ENCODE measurements at regions not wholly inside any gene's neighbourhood (a gene's known extent, or its start where the extent isn't known, plus 50 kb on each side); places are given as distances from the start of the nearest gene placed in this dataset.

- Histone ChIP-seq H3K36me3 (replicated peaks in 1 of 2; ENCODE audit: control insufficient read depth in 2 of 2, insufficient read depth in 2 of 2, low read length in 2 of 2) (no peaks in the 10 kb centered on the region), H3K4me3 (ENCODE audit: low read length in 2 of 2) (no peak overlapping the region), H3K9ac (ENCODE audit: low read depth, low read length, poor library complexity) (no peak overlapping the region), H2BK5ac (ENCODE audit: low read length) (no peak overlapping the region), H3K4ac (ENCODE audit: low read length) (no peak overlapping the region), H3K23ac (ENCODE audit: low read depth, low read length, poor library complexity) (no peak overlapping the region), H4K8ac (ENCODE audit: low read depth, low read length) (no peak overlapping the region), H3K18ac (ENCODE audit: low read length) (no peak overlapping the region), H3K27ac (replicated peaks; ENCODE audit: low read length) (no peak overlapping the region), H2BK15ac (ENCODE audit: low read length) (no peak overlapping the region), H3K14ac (ENCODE audit: low read length) (no peak overlapping the region), H4K91ac (ENCODE audit: low read depth, low read length, poor library complexity) (no peak overlapping the region), H3K79me1 (ENCODE audit: low read depth, low read length) (no peaks in the 10 kb centered on the region), H3K4me2 (ENCODE audit: insufficient read depth, low read length, poor library complexity, severe bottlenecking) (no peak overlapping the region), H2AFZ (ENCODE audit: low read length) (no peak overlapping the region), H3K27me3 (ENCODE audit: control insufficient read depth in 3 of 3, insufficient read depth in 3 of 3, low read depth in 1 of 3, low read length in 3 of 3) (no peaks in the 10 kb centered on the region), H2BK120ac (ENCODE audit: low read depth, low read length) (no peak overlapping the region), H2AK5ac (ENCODE audit: low read depth, low read length) (no peak overlapping the region), H2BK12ac (ENCODE audit: low read length) (no peak overlapping the region), H3K9me3 (replicated peaks in 1 of 2; ENCODE audit: control insufficient read depth in 2 of 2, insufficient read depth in 1 of 2, low read depth in 1 of 2, low read length in 2 of 2) (no peaks in the 10 kb centered on the region), H3K4me1 (ENCODE audit: control insufficient read depth in 2 of 2, insufficient read depth in 1 of 2, low read depth in 1 of 2, low read length in 2 of 2) (no peaks in the 10 kb centered on the region)
- WGBS, 2 donors (ENCODE audit: extremely low coverage in 2 of 2, insufficient read length in 2 of 2, insufficient replicate concordance in 1 of 2), result no CpG with 5 or more reads among the region's 1 CpG
- no peak for DNase-seq (ENCODE audit: low spot score)
These were observed 279.9 kb downstream of the CGGBP1 start for GRCh38 chr3:87778876-87779275.

- peaks cover 0 to 2% of the 10 kb centered on the region in 2 donors for H3K4me1 ChIP-seq (ENCODE audit: control insufficient read depth in 2 of 2, insufficient read depth in 1 of 2, low read depth in 1 of 2, low read length in 2 of 2)
- no peaks in the 10 kb centered on the region for H3K36me3 ChIP-seq (replicated peaks in 1 of 2; ENCODE audit: control insufficient read depth in 2 of 2, insufficient read depth in 2 of 2, low read length in 2 of 2)
- no CpG with 5 or more reads among the region's 5 CpGs for WGBS, 2 donors (ENCODE audit: extremely low coverage in 2 of 2, insufficient read length in 2 of 2, insufficient replicate concordance in 1 of 2)
- no peak overlapping the region for H2BK12ac ChIP-seq (ENCODE audit: low read length)
- H3K9me3 ChIP-seq (replicated peaks in 1 of 2; ENCODE audit: control insufficient read depth in 2 of 2, insufficient read depth in 1 of 2, low read depth in 1 of 2, low read length in 2 of 2), result no peaks in the 10 kb centered on the region
- H3K4me2 ChIP-seq (ENCODE audit: insufficient read depth, low read length, poor library complexity, severe bottlenecking), result no peak overlapping the region
- H3K27ac ChIP-seq (replicated peaks; ENCODE audit: low read length), result no peak overlapping the region
- H4K91ac ChIP-seq (ENCODE audit: low read depth, low read length, poor library complexity), result no peak overlapping the region
- no peak overlapping the region for H3K14ac ChIP-seq (ENCODE audit: low read length)
- no peak overlapping the region for H2AFZ ChIP-seq (ENCODE audit: low read length)
- DNase-seq (ENCODE audit: low spot score), result no peak
- no peak overlapping the region for H3K9ac ChIP-seq (ENCODE audit: low read depth, low read length, poor library complexity)
- no peak overlapping the region for H3K23ac ChIP-seq (ENCODE audit: low read depth, low read length, poor library complexity)
- no peaks in the 10 kb centered on the region for H3K27me3 ChIP-seq (ENCODE audit: control insufficient read depth in 3 of 3, insufficient read depth in 3 of 3, low read depth in 1 of 3, low read length in 3 of 3)
- H2BK15ac ChIP-seq (ENCODE audit: low read length), result no peak overlapping the region
- H3K79me1 ChIP-seq (ENCODE audit: low read depth, low read length), result no peaks in the 10 kb centered on the region
- no peak overlapping the region for H2AK5ac ChIP-seq (ENCODE audit: low read depth, low read length)
- H3K4ac ChIP-seq (ENCODE audit: low read length), result no peak overlapping the region
- no peak overlapping the region for H3K4me3 ChIP-seq (ENCODE audit: low read length in 2 of 2)
- no peak overlapping the region for H2BK5ac ChIP-seq (ENCODE audit: low read length)
- no peak overlapping the region for H2BK120ac ChIP-seq (ENCODE audit: low read depth, low read length)
- H3K18ac ChIP-seq (ENCODE audit: low read length), result no peak overlapping the region
- no peak overlapping the region for H4K8ac ChIP-seq (ENCODE audit: low read depth, low read length)
These were observed 287.2 kb downstream of the CGGBP1 start for GRCh38 chr3:87771337-87772192.

DNA sequence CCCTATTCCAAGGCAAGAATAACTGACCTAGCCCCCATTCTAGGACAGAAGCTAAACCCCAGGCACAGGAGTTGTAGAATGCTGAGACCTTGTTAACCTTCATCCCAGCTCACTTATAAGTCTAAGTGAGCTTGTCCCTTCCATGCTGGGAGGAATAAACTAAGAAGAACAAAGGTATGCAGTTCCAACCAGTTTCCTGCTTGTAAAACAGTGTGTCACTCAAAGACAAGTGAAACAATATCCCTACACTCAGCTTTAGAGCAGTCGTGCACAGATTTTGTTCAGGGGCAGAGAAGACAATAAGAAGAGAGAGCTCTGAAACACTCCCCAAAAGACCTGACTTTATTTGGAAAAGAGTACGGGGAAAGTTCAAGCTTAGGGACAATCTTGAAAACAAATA, 292.1 kb downstream of the CGGBP1 start:
- H3K4me2 ChIP-seq (ENCODE audit: insufficient read depth, low read length, poor library complexity, severe bottlenecking), result no peak overlapping the region
- H4K8ac ChIP-seq (ENCODE audit: low read depth, low read length), result no peak overlapping the region
- no peak overlapping the region for H3K23ac ChIP-seq (ENCODE audit: low read depth, low read length, poor library complexity)
- no peaks in the 10 kb centered on the region for H3K27me3 ChIP-seq (ENCODE audit: control insufficient read depth in 3 of 3, insufficient read depth in 3 of 3, low read depth in 1 of 3, low read length in 3 of 3)
- no peak overlapping the region for H4K91ac ChIP-seq (ENCODE audit: low read depth, low read length, poor library complexity)
- no peaks in the 10 kb centered on the region for H3K9me3 ChIP-seq (replicated peaks in 1 of 2; ENCODE audit: control insufficient read depth in 2 of 2, insufficient read depth in 1 of 2, low read depth in 1 of 2, low read length in 2 of 2)
- H3K79me1 ChIP-seq (ENCODE audit: low read depth, low read length), result no peaks in the 10 kb centered on the region
- no peak overlapping the region for H2BK5ac ChIP-seq (ENCODE audit: low read length)
- H2AFZ ChIP-seq (ENCODE audit: low read length), result no peak overlapping the region
- no peak overlapping the region for H3K18ac ChIP-seq (ENCODE audit: low read length)
- no peak overlapping the region for H2BK12ac ChIP-seq (ENCODE audit: low read length)
- no peak overlapping the region for H3K4me3 ChIP-seq (ENCODE audit: low read length in 2 of 2)
- H2BK120ac ChIP-seq (ENCODE audit: low read depth, low read length), result no peak overlapping the region
- WGBS, 2 donors (ENCODE audit: extremely low coverage in 2 of 2, insufficient read length in 2 of 2, insufficient replicate concordance in 1 of 2), result no CpG with 5 or more reads among the region's 2 CpGs
- no peak overlapping the region for H3K4ac ChIP-seq (ENCODE audit: low read length)
- DNase-seq (ENCODE audit: low spot score), result peak; percentile 6
- H3K9ac ChIP-seq (ENCODE audit: low read depth, low read length, poor library complexity), result no peak overlapping the region
- H2AK5ac ChIP-seq (ENCODE audit: low read depth, low read length), result no peak overlapping the region
- no peak overlapping the region for H2BK15ac ChIP-seq (ENCODE audit: low read length)
- H3K27ac ChIP-seq (replicated peaks; ENCODE audit: low read length), result no peak overlapping the region
- peaks cover 0 to 3% of the 10 kb centered on the region in 2 donors for H3K4me1 ChIP-seq (ENCODE audit: control insufficient read depth in 2 of 2, insufficient read depth in 1 of 2, low read depth in 1 of 2, low read length in 2 of 2)
- no peaks in the 10 kb centered on the region for H3K36me3 ChIP-seq (replicated peaks in 1 of 2; ENCODE audit: control insufficient read depth in 2 of 2, insufficient read depth in 2 of 2, low read length in 2 of 2)
- no peak overlapping the region for H3K14ac ChIP-seq (ENCODE audit: low read length)

DNA sequence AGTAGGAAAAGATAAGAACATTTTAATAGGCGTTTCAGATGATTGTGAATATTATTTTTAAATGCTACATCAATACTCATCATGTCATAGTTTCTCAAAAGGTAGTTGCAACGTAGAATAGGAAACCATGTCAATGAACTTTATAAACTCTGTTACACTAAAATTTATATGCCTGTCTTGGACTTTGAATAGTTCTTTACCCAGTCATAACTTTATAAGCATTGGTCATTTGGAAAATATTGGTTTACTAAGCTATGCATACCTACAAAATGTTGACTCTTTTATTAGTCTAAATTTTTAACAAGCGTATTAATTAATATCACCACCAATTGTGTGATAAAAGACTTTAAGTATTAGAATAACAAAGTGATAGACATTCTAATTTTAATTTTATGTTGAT, 293.5 kb downstream of the CGGBP1 start:
- Histone ChIP-seq H3K23ac (ENCODE audit: low read depth, low read length, poor library complexity) (no peak overlapping the region), H4K91ac (ENCODE audit: low read depth, low read length, poor library complexity) (no peak overlapping the region), H2BK12ac (ENCODE audit: low read length) (no peak overlapping the region), H3K14ac (ENCODE audit: low read length) (no peak overlapping the region), H3K27me3 (ENCODE audit: control insufficient read depth in 3 of 3, insufficient read depth in 3 of 3, low read depth in 1 of 3, low read length in 3 of 3) (no peaks in the 10 kb centered on the region), H3K27ac (replicated peaks; ENCODE audit: low read length) (no peak overlapping the region), H2AFZ (ENCODE audit: low read length) (no peak overlapping the region), H2BK120ac (ENCODE audit: low read depth, low read length) (no peak overlapping the region), H3K18ac (ENCODE audit: low read length) (no peak overlapping the region), H2BK15ac (ENCODE audit: low read length) (no peak overlapping the region), H2AK5ac (ENCODE audit: low read depth, low read length) (no peak overlapping the region), H3K36me3 (replicated peaks in 1 of 2; ENCODE audit: control insufficient read depth in 2 of 2, insufficient read depth in 2 of 2, low read length in 2 of 2) (no peaks in the 10 kb centered on the region), H3K4me1 (ENCODE audit: control insufficient read depth in 2 of 2, insufficient read depth in 1 of 2, low read depth in 1 of 2, low read length in 2 of 2) (peaks cover 0 to 3% of the 10 kb centered on the region in 2 donors), H3K4me3 (ENCODE audit: low read length in 2 of 2) (no peak overlapping the region), H3K9me3 (replicated peaks in 1 of 2; ENCODE audit: control insufficient read depth in 2 of 2, insufficient read depth in 1 of 2, low read depth in 1 of 2, low read length in 2 of 2) (no peaks in the 10 kb centered on the region), H4K8ac (ENCODE audit: low read depth, low read length) (no peak overlapping the region), H3K4me2 (ENCODE audit: insufficient read depth, low read length, poor library complexity, severe bottlenecking) (no peak overlapping the region), H3K9ac (ENCODE audit: low read depth, low read length, poor library complexity) (no peak overlapping the region), H2BK5ac (ENCODE audit: low read length) (no peak overlapping the region), H3K4ac (ENCODE audit: low read length) (no peak overlapping the region), H3K79me1 (ENCODE audit: low read depth, low read length) (no peaks in the 10 kb centered on the region)
- no peak for DNase-seq (ENCODE audit: low spot score)
- WGBS, 2 donors (ENCODE audit: extremely low coverage in 2 of 2, insufficient read length in 2 of 2, insufficient replicate concordance in 1 of 2), result no CpG with 5 or more reads among the region's 3 CpGs
